Dendritic cell treated with granulocyte-macrophage colony-stimulating factor and Interleukin-4, amounts not matched to agents 40 ng/mL and 50 ng/mL, for 4 days (primary cell): ENCODE measurements at regions not wholly inside any gene's neighbourhood (a gene's known extent, or its start where the extent isn't known, plus 50 kb on each side); places are given as distances from the start of the nearest gene placed in this dataset.

ENCODE experiments used
- H3K27ac Mint-ChIP-seq: one replicate; pipeline ENCODE4 v1.8.0; 2022; ENCODE audit warnings: mild to moderate bottlenecking, mixed read lengths
- H3K27me3 Mint-ChIP-seq: one replicate; pipeline ENCODE4 v1.8.0; 2022; ENCODE audit warnings: mild to moderate bottlenecking, mixed read lengths
- H3K36me3 Mint-ChIP-seq: one replicate; pipeline ENCODE4 v1.8.0; 2022; ENCODE audit warnings: low read depth, mixed read lengths
- H3K4me1 Mint-ChIP-seq: one replicate; pipeline ENCODE4 v1.8.0; 2022; ENCODE audit warnings: low read depth, mixed read lengths
- H3K4me3 Mint-ChIP-seq: one replicate; pipeline ENCODE4 v1.8.0; 2022; ENCODE audit warnings: mild to moderate bottlenecking, moderate library complexity, mixed read lengths
- H3K9me3 Mint-ChIP-seq: one replicate; pipeline ENCODE4 v1.8.0; 2022; ENCODE audit warnings: mixed read lengths
- intact Hi-C: fragments of 100-400 bp; cut with micrococcal nuclease; formaldehyde crosslinking; loops from one replicate; pipeline ENCODE4 v1.15.0; 2022

DNA sequence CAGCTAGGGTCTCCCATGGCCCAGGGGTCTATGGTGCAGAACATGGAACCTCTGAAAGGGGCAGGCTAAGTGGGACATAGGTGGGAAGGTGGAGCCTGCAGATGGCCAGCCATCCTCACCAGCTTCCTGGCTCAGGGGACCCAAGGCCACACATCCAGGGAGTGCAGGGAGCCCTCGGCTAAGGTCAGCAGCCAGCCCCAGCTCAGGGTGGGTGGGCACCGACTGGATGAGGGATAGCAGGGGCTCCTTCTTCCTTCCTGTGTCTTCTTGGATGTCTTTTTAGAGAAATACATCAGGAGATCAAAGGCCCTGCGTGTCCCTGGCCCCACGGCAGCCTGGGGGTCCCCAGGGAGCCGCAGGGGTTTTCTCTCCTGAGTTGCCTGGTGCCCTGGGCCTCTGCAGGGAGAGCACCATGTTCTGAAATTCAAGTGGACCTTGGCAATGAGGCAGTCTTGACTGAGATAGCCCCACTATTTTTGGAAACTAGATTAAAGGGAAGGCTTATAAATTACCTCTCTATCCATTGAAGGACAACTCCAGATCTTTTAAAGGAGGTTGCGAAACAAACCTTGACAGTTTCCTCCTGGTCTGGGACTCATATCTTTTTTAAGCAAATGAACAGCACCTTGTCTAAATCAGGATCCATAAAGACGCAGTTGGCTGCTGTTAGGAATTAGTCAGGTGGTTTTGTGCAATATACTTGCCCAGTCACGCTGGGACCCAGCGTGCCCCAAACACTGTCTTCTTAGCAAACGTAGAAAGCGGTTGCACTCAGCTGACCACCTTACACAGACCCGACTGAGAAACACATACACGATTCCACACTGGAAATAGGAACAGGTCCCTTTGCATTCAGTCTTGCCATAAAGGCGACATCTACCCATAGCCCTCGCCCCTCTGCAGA is 242.3 kb downstream of the TOMM20 start:
- intact Hi-C loops, result no loop called here
- Mint-ChIP-seq H3K27ac (peak overlapping the region; percentile 68), H3K4me1 (peaks cover 93% of the 10 kb centered on the region)

DNA sequence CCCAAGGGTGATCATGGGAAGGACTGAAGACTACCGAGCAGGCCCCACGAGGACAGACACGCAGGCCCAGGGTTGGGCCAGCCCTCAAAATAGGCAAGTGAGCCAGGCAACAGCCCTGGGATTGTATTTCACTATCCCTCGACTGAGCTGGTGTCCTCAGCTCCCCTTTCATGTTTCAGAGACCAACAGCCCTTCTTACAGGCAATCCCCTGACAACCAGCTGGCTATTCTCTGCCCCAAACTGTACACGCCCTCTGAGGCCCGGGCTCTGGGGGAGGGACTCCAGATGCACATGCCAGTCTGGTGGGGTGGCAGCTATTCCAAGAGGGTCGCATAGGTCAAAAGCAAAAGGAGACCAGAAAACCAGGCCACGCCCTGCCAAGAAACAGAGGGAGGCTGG is 243.0 kb downstream of the TOMM20 start:
- peaks cover 3% of the 10 kb centered on the region for H3K27me3 Mint-ChIP-seq
- H3K4me1 Mint-ChIP-seq, result peaks cover 93% of the 10 kb centered on the region
- peak overlapping the region; percentile 68 for H3K27ac Mint-ChIP-seq
- H3K4me3 Mint-ChIP-seq, result no peak overlapping the region
- intact Hi-C loops, result no loop called here
- H3K9me3 Mint-ChIP-seq, result peaks cover 8% of the 10 kb centered on the region
- peaks cover 6% of the 10 kb centered on the region for H3K36me3 Mint-ChIP-seq

More for the DNA sequence above, 242.3 kb downstream of the TOMM20 start:
- Mint-ChIP-seq H3K36me3 (peaks cover 6% of the 10 kb centered on the region), H3K4me3 (no peak overlapping the region), H3K27me3 (peaks cover 3% of the 10 kb centered on the region), H3K9me3 (peaks cover 8% of the 10 kb centered on the region)

DNA sequence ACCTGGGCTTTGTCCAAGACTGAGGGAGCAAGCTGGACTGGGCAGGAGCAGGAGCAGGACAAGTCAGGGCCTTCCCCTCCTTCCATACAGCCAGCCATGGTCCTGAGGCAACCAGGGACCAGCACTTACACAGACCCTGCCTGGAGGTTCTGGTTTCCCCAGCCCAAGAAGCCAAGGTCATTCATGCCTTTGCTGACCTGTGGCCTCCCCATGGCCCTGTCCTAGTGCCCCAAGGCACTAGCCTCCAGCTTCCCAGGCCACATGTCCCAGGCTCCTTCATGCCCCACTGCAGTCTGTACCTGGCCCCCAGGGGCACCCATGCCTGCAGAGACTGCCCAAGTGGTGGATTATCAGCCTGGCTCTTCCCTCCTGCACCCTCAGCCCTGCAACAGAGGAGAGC is 243.9 kb downstream of the TOMM20 start:
- Mint-ChIP-seq H3K27me3 (peaks cover 2% of the 10 kb centered on the region), H3K9me3 (peaks cover 8% of the 10 kb centered on the region), H3K27ac (peak overlapping the region; percentile 68), H3K36me3 (peaks cover 6% of the 10 kb centered on the region), H3K4me1 (peaks cover 93% of the 10 kb centered on the region), H3K4me3 (no peak overlapping the region)
- intact Hi-C loops, result loop anchor here (5.0 kb wide), 1 partner anchor 33 kb away; no protein-coding TSS in a partner anchor

- H3K4me3 Mint-ChIP-seq, result no peak overlapping the region
- peaks cover 8% of the 10 kb centered on the region for H3K9me3 Mint-ChIP-seq
- peaks cover 6% of the 10 kb centered on the region for H3K36me3 Mint-ChIP-seq
- H3K4me1 Mint-ChIP-seq, result peaks cover 96% of the 10 kb centered on the region
- peak overlapping the region; percentile 68 for H3K27ac Mint-ChIP-seq
- intact Hi-C loops, result loop anchor here (5.0 kb wide), 1 partner anchor 33 kb away; no protein-coding TSS in a partner anchor
- H3K27me3 Mint-ChIP-seq, result no peaks in the 10 kb centered on the region
These were observed 244.6 kb downstream of the TOMM20 start for GRCh38 chr1:234884006-234884405.

- intact Hi-C loops, result loop anchor here (5.0 kb wide), 1 partner anchor 34 kb away; no protein-coding TSS in a partner anchor
- peak overlapping the region; percentile 76 for H3K27ac Mint-ChIP-seq
- H3K4me1 Mint-ChIP-seq, result peaks cover 98% of the 10 kb centered on the region
These were observed 245.7 kb downstream of the TOMM20 start for GRCh38 chr1:234882898-234883297.

DNA sequence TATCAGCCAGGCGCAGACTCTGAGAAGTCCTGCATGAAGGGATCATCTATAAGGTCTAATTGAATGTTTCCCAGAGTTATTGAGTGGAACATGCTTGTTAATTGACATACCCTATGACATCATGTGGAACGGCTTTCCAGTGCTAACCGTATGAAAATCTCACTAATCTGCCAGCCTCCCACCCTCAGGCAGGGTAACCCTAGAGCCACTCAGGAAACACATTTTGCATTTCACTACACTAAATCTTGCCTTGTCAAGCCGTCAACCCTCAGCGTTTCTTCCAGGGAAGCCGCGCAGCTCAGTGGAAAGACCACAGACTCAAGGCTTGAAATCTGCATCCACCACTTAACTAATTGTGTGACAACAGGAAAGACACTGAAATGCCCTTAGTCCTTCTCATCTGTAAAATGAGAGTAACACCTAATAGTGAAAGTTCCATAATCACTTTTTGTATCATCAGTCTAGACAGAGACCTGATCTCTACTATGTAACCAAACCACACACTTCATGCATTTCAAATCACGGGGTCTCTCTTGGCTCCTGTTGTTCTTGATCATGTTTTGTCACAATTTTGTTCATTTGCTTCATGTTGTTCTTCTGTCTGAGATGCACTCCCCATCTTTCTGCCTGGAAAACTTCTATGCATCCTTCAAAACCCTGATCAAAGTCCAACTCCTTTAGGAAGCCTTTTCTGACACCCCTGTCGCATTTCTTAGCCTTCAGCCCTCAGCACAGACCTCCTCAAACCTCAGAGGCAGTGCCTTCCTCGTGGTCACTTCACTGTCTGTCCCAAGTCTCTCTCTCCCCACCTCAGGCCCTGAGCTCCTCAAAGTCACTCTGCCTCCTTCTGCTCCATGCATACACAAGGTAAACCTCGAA is 246.5 kb downstream of the TOMM20 start:
- intact Hi-C loops, result loop anchor here (5.0 kb wide), 1 partner anchor 35 kb away; no protein-coding TSS in a partner anchor
- Mint-ChIP-seq H3K27ac (peak overlapping the region; percentile 76), H3K27me3 (no peaks in the 10 kb centered on the region), H3K4me1 (peaks cover 98% of the 10 kb centered on the region), H3K9me3 (peaks cover 8% of the 10 kb centered on the region), H3K36me3 (peaks cover 6% of the 10 kb centered on the region), H3K4me3 (no peak overlapping the region)

More at GRCh38 chr1:234882898-234883297, 245.7 kb downstream of the TOMM20 start:
- Mint-ChIP-seq H3K36me3 (peaks cover 6% of the 10 kb centered on the region), H3K4me3 (no peak overlapping the region), H3K27me3 (no peaks in the 10 kb centered on the region), H3K9me3 (peaks cover 8% of the 10 kb centered on the region)

GRCh38 chr1:234879147-234880080 is 249.2 kb downstream of the TOMM20 start:
- Mint-ChIP-seq H3K36me3 (peaks cover 6% of the 10 kb centered on the region), H3K9me3 (peaks cover 8% of the 10 kb centered on the region), H3K4me1 (peaks cover 98% of the 10 kb centered on the region), H3K27ac (peak overlapping the region; percentile 76), H3K4me3 (no peak overlapping the region), H3K27me3 (no peaks in the 10 kb centered on the region)
- intact Hi-C loops, result loop anchor here (5.0 kb wide), 1 partner anchor 38 kb away; no protein-coding TSS in a partner anchor

GRCh38 chr1:234878288-234878687 is 250.3 kb downstream of the TOMM20 start:
- intact Hi-C loops, result no loop called here
- Mint-ChIP-seq H3K4me3 (no peak overlapping the region), H3K27ac (no peak overlapping the region), H3K36me3 (peaks cover 6% of the 10 kb centered on the region), H3K9me3 (peaks cover 5% of the 10 kb centered on the region), H3K27me3 (no peaks in the 10 kb centered on the region), H3K4me1 (peaks cover 98% of the 10 kb centered on the region)

DNA sequence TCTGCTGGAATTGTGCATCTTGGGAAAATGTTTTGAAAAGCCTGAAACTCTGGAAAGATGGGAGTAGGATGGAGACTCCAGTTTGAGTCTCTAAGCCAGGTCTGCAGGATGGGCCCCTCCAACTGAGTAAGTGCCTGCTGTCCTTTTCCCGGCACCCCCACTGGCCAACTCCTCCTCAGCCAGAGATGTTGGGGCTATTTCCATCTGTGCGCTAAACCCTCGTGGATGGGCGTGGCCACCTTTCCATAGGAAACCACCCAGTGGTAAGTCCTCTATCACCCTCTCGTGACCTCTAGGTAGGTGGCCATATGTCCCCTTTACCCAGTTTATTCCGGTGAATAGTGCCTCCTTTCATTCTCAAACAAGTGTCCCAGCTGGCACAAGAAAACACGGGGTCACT is 250.9 kb downstream of the TOMM20 start:
- H3K9me3 Mint-ChIP-seq, result peaks cover under 1% of the 10 kb centered on the region
- intact Hi-C loops, result no loop called here
- H3K27ac Mint-ChIP-seq, result peak overlapping the region; percentile 92
- peaks cover 92% of the 10 kb centered on the region for H3K4me1 Mint-ChIP-seq
- no peak overlapping the region for H3K4me3 Mint-ChIP-seq
- peaks cover 3% of the 10 kb centered on the region for H3K36me3 Mint-ChIP-seq
- no peaks in the 10 kb centered on the region for H3K27me3 Mint-ChIP-seq

DNA sequence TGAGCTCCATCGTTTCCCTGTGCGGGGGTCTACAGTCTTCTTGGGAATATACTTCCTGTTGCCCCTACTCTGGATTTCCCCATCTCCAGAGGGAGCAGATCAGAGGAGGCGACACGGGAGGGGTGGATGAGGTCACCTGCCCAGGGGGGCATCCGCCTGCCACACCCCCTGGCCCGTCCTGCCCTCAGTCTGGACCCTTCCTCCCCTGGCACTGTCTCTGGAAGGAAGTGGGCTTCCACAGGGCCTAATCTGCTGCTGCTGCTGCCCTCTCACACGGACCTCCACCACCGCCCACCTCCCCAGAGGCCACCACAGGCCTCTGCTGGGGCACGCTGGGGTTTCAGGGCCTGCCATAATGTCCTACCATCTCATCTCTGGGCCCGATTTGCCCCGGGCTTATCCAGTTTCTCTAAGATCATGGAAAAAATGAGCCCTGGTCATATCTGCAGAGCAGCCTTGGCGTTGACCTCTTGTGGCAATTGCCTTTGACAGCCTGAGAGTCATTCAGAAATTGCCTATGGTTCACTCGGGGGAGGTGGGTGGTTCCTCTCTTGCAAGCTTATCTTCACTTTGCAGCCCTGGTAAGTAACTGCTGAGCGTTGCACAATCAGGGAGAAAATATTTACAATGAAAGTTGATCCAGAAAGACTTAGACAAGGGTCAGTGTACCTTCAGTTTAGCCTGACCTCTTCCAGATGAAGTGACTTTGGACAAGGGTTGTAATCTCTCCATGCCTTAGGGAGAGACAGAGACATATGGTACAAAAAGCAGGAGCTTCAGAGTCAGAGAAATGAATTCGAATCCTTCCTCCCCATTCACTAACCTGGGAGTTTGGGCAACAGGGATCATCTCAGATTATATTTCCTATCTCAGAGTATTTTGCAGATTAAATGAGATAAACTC is 252.4 kb downstream of the TOMM20 start:
- H3K27ac Mint-ChIP-seq, result peak overlapping the region; percentile 92
- intact Hi-C loops, result no loop called here
- H3K4me1 Mint-ChIP-seq, result peaks cover 87% of the 10 kb centered on the region

GRCh38 chr1:234875328-234875952 is 253.2 kb downstream of the TOMM20 start:
- Mint-ChIP-seq H3K36me3 (no peaks in the 10 kb centered on the region), H3K27ac (peak overlapping the region; percentile 92), H3K4me1 (peaks cover 86% of the 10 kb centered on the region), H3K4me3 (no peak overlapping the region), H3K9me3 (no peaks in the 10 kb centered on the region), H3K27me3 (no peaks in the 10 kb centered on the region)
- intact Hi-C loops, result no loop called here

More for the DNA sequence above, 252.4 kb downstream of the TOMM20 start:
- H3K27me3 Mint-ChIP-seq, result no peaks in the 10 kb centered on the region
- no peaks in the 10 kb centered on the region for H3K36me3 Mint-ChIP-seq
- H3K4me3 Mint-ChIP-seq, result no peak overlapping the region
- no peaks in the 10 kb centered on the region for H3K9me3 Mint-ChIP-seq
